Stimulated activated CD4-positive, alpha-beta T cell treated with anti-CD3 and anti-CD28 coated beads, Interleukin-12 subunit alpha, Interleukin-12 subunit beta, amount 100 ng/mL, for 48 hours (primary cell): ENCODE measurements at regions not wholly inside any gene's neighbourhood (a gene's known extent, or its start where the extent isn't known, plus 50 kb on each side); places are given as distances from the start of the nearest gene placed in this dataset.
"Not testable (repeated sequence)": the region's sequence is repeated elsewhere in the genome, so short reads cannot be mapped to it uniquely, and the experiment has no call there.

Source experiments
- DNase-seq, 3 donors: peaks; one replicate each; pipeline ENCODE4 v3.0.0-alpha.2; 2020; ENCODE audit warnings: low read depth in 2 of 3, low spot score in 1 of 3

- DNase-seq: not testable (repeated sequence)
Measured at GRCh38 chr21:5013455-5014304, 5507.7 kb upstream of the TPTE start.

- not testable (repeated sequence) for DNase-seq
Measured at GRCh38 chr21:5015187-5015586, 5506.2 kb upstream of the TPTE start.

GRCh38 chr21:5019120-5019519, 5502.3 kb upstream of the TPTE start:
- DNase-seq: not testable (repeated sequence)

- DNase-seq: not testable (repeated sequence)
Measured at GRCh38 chr21:5021815-5022214, 5499.6 kb upstream of the TPTE start.

GRCh38 chr21:5022254-5022653, 5499.1 kb upstream of the TPTE start:
- DNase-seq: not testable (repeated sequence)

GRCh38 chr21:5022748-5023147, 5498.6 kb upstream of the TPTE start:
- DNase-seq: not testable (repeated sequence)

- DNase-seq: not testable (repeated sequence)
Measured at GRCh38 chr21:5035147-5035546, 5486.2 kb upstream of the TPTE start.

GRCh38 chr21:5035587-5035986, 5485.8 kb upstream of the TPTE start:
- DNase-seq: not testable (repeated sequence)

- DNase-seq: not testable (repeated sequence)
Measured at GRCh38 chr21:5037606-5038331, 5483.6 kb upstream of the TPTE start.

GRCh38 chr21:5039926-5040325, 5481.5 kb upstream of the TPTE start:
- DNase-seq: not testable (repeated sequence)

GRCh38 chr21:5042583-5042982, 5478.8 kb upstream of the TPTE start:
- not testable (repeated sequence) for DNase-seq

GRCh38 chr21:5044812-5045211, 5476.6 kb upstream of the TPTE start:
- DNase-seq: not testable (repeated sequence)

- not testable (repeated sequence) for DNase-seq
Measured at GRCh38 chr21:5051303-5052018, 5469.9 kb upstream of the TPTE start.

GRCh38 chr21:5055027-5055754, 5466.2 kb upstream of the TPTE start:
- DNase-seq: not testable (repeated sequence)

- DNase-seq: not testable (repeated sequence)
Measured at GRCh38 chr21:5055996-5056962, 5465.1 kb upstream of the TPTE start.

- not testable (repeated sequence) for DNase-seq
Measured at GRCh38 chr21:5057077-5057476, 5464.3 kb upstream of the TPTE start.

- not testable (repeated sequence) for DNase-seq
Measured at GRCh38 chr21:5060364-5061083, 5460.9 kb upstream of the TPTE start.

- DNase-seq: not testable (repeated sequence)
Measured at GRCh38 chr21:5064581-5065142, 5456.7 kb upstream of the TPTE start.
